AG04449 (cell line): ENCODE measurements at regions not wholly inside any gene's neighbourhood (a gene's known extent, or its start where the extent isn't known, plus 50 kb on each side); places are given as distances from the start of the nearest gene placed in this dataset.

Experiments used
- CTCF ChIA-PET: fragments of 350-600 bp; formaldehyde crosslinking; extraction: SDS; loops from one replicate; lab custom pipeline; 2021; ENCODE audit warnings: antibody characterized with exemption; lab: Yijun Ruan, JAX
- POLR2A ChIA-PET: fragments of 400-600, 350-600 bp; formaldehyde crosslinking; extraction: SDS; loops from one replicate; lab custom pipeline; 2020; ENCODE audit warnings: antibody characterized with exemption, inconsistent platforms; lab: Yijun Ruan, JAX
- DNase-seq: peaks from one replicate; pipeline ENCODE4 v3.0.0-alpha.2; 2010; ENCODE audit warnings: low read depth, low spot score
- H3K4me3 ChIP-seq: 2 replicates; pipeline ENCODE4 v1.5.1; 2011; ENCODE audit warnings: low read depth, mild to moderate bottlenecking, control low read depth, low read length
- TF ChIP-seq, protein P1 (sequence below): IDR thresholded peaks from one replicate; pipeline ENCODE4 v1.5.1; 2011; ENCODE audit warnings: mild to moderate bottlenecking, moderate library complexity, low read length, control low read depth, inconsistent platforms; ENCODE audit not compliant: insufficient read depth; ENCODE audit errors: missing control alignments

DNA sequence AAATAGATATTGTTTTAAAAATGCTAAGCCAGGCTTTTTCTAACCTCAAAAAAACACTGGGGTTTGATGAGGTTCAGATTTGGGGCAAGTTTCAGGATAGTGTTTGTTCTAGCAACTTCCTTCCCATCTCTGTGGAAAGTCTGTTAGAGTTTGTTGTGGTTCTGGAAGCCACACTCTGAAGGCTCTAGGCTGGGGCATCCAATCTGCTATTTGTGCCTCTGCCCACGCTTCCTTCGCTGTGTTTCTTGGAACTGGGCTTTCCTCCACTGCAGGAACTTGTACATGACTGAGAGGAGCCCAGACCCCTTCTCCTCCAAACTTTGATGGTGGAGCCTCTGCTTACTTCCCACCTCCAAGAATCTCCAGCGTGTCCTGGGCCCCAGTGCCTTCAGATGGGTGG is 108.5 kb upstream of the SLC25A13 start:
- H3K4me3 ChIP-seq: no peak overlapping the region
- no peak for DNase-seq
- ChIA-PET CTCF (no interaction called here), POLR2A (no interaction called here)
- TF ChIP-seq, protein P1, sequence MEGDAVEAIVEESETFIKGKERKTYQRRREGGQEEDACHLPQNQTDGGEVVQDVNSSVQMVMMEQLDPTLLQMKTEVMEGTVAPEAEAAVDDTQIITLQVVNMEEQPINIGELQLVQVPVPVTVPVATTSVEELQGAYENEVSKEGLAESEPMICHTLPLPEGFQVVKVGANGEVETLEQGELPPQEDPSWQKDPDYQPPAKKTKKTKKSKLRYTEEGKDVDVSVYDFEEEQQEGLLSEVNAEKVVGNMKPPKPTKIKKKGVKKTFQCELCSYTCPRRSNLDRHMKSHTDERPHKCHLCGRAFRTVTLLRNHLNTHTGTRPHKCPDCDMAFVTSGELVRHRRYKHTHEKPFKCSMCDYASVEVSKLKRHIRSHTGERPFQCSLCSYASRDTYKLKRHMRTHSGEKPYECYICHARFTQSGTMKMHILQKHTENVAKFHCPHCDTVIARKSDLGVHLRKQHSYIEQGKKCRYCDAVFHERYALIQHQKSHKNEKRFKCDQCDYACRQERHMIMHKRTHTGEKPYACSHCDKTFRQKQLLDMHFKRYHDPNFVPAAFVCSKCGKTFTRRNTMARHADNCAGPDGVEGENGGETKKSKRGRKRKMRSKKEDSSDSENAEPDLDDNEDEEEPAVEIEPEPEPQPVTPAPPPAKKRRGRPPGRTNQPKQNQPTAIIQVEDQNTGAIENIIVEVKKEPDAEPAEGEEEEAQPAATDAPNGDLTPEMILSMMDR: no peak

DNA sequence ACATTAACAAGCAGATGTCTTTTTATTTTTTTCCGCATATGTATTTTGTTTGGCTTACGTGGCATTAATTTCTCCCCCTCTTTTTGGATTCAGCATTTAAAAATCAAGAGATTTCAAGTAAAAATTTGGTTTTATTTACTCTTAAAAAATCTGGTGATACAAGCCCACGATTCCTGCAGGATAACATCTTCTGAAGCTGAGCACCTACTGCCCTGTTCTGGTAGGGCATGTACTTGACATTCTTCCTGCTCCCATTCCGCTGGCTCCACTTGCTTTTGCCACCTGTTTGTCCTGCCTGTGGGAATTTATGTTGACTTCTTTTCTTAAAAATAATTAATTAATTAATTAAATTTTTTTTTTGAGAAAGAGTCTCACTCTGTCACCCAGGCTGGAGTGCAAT is 105.2 kb upstream of the SLC25A13 start:
- ChIA-PET CTCF (no interaction called here), POLR2A (no interaction called here)
- no peak for DNase-seq
- no peak overlapping the region for H3K4me3 ChIP-seq
- TF ChIP-seq, protein P1: no peak

DNA sequence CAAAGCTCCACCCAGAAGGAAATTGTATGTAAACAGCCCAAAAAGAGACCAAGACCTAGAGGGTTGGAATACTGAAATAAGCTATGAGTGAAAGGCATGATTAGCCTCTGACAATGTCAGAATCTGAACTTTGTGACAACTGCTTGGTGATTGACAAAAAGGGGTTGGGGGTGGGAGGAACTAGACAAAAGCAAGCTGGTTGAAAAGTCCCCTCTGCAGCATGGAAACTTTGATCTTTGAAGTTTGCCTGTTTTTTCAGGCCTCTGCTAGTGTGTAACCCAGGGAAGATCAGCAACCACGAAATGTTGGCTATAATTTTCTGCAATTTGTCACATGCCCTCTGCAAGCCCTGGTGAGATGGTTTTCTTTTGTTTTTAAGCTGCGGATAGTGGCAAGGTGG is 104.8 kb upstream of the SLC25A13 start:
- POLR2A ChIA-PET: no interaction called here
- no peak for DNase-seq
- H3K4me3 ChIP-seq: no peak overlapping the region
- CTCF ChIA-PET: no interaction called here
- TF ChIP-seq, protein P1: no peak

DNA sequence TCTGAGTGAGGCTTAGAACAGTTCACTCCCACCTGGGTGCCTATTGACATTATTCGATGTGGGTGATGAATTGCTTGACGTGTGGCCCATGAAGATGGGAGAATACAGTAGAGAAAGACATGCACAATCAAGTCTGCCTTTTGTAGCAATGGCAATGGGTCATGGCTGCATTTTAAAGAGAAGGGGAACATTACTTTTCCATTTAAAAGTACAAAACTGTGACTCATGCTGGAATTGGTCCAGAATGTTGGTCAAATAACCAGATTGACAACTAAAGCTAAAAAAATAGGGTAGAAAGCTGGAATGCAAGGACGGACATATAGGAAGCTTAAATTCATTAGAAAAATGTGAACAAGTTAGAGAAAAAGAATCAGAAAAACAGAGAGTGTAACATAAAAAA is 104.1 kb upstream of the SLC25A13 start:
- ChIA-PET CTCF (no interaction called here), POLR2A (no interaction called here)
- no peak for DNase-seq
- no peak overlapping the region for H3K4me3 ChIP-seq
- TF ChIP-seq, protein P1: no peak

DNA sequence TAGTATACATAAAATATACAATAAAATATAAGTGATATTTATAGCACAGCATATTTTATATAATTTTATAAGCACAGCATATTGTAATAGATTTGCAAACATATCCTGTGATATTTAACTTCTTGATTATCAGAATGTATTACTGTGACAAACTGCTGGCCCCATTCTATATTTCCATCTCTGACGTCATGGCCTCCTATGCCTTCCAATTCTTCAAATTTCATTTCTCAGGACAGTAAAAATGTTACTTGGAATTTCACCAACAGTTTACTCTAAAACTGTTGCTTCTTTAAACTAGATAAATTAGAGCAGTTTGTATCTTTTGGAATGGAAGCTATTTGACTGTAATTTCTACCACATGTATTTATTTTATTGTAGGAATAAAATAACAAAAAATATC is 102.5 kb upstream of the SLC25A13 start:
- TF ChIP-seq, protein P1: no peak
- no peak overlapping the region for H3K4me3 ChIP-seq
- CTCF ChIA-PET: no interaction called here
- POLR2A ChIA-PET: no interaction called here
- DNase-seq: no peak

DNA sequence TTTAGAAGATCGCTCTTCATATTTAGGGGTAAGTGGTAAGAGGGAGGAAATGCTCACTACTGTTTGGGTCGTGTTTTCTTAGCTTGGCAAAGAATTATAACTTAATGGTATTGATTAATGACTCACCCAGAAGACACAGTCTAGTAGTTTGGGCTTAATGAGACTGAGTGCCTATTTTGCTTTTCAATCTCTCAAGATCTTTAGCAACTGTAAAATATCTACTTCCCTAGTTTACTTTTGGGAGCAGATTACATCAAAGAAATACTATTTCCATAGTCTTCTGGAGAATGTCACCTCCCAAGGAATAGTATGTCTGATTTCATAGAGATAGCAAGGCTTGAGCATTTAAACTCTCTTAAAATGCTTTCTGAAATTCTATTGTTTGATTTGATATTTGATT is 100.5 kb upstream of the SLC25A13 start:
- H3K4me3 ChIP-seq: no peak overlapping the region
- TF ChIP-seq, protein P1: no peak
- ChIA-PET POLR2A (no interaction called here), CTCF (no interaction called here)
- DNase-seq: no peak
